ENCODE measurements at regions not wholly inside any gene's neighbourhood (a gene's known extent, or its start where the extent isn't known, plus 50 kb on each side); places are given as distances from the start of the nearest gene placed in this dataset.

DNA sequence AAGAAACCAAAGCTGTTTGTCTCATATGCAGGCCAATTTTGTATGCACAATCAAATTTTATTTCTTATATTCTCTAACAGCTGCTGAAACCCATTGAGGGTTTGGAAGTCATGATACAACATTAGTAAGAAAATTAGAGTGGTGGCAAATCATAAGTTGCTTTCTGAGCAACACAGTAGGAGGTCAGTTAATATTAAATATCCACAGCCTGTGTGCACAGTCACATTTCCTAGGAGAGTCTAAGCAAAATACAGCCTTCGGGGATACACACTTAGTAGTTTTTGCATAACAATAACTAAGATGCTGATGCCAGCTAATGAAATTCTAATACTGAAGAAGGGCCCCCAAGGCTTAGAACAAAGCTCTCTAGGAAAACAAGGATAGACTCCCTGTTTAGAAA is 209.6 kb upstream of the E2F7 start:
- TF ChIP-seq, protein P1, sequence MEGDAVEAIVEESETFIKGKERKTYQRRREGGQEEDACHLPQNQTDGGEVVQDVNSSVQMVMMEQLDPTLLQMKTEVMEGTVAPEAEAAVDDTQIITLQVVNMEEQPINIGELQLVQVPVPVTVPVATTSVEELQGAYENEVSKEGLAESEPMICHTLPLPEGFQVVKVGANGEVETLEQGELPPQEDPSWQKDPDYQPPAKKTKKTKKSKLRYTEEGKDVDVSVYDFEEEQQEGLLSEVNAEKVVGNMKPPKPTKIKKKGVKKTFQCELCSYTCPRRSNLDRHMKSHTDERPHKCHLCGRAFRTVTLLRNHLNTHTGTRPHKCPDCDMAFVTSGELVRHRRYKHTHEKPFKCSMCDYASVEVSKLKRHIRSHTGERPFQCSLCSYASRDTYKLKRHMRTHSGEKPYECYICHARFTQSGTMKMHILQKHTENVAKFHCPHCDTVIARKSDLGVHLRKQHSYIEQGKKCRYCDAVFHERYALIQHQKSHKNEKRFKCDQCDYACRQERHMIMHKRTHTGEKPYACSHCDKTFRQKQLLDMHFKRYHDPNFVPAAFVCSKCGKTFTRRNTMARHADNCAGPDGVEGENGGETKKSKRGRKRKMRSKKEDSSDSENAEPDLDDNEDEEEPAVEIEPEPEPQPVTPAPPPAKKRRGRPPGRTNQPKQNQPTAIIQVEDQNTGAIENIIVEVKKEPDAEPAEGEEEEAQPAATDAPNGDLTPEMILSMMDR (IDR thresholded peaks at IDR 0.05) = no peak
- no peak for TF ChIP-seq POLR2A (IDR thresholded peaks at IDR 0.05)

Data from thyroid gland (tissue), 4 donors.